Astrocyte (in vitro differentiated cells and primary cell): ENCODE measurements at regions not wholly inside any gene's neighbourhood (a gene's known extent, or its start where the extent isn't known, plus 50 kb on each side); places are given as distances from the start of the nearest gene placed in this dataset.

Source experiments
- CTCF ChIP-seq: IDR thresholded peaks from 2 replicates; pipeline ENCODE4 v1.5.1; 2011; ENCODE audit warnings: low read depth, mild to moderate bottlenecking, inconsistent platforms, low read length, moderate library complexity; ENCODE audit not compliant: insufficient read depth
- EZH2 ChIP-seq: IDR thresholded peaks from 2 replicates; pipeline ENCODE4 v1.6.1; 2012; ENCODE audit warnings: mild to moderate bottlenecking, low read length, inconsistent platforms; ENCODE audit not compliant: insufficient read depth

GRCh38 chr2:226207671-226208070 lies 591.9 kb downstream of the IRS1 start:
- TF ChIP-seq CTCF: no peak
- no peak for TF ChIP-seq EZH2
